ENCODE measurements at regions not wholly inside any gene's neighbourhood (a gene's known extent, or its start where the extent isn't known, plus 50 kb on each side); places are given as distances from the start of the nearest gene placed in this dataset.

DNA sequence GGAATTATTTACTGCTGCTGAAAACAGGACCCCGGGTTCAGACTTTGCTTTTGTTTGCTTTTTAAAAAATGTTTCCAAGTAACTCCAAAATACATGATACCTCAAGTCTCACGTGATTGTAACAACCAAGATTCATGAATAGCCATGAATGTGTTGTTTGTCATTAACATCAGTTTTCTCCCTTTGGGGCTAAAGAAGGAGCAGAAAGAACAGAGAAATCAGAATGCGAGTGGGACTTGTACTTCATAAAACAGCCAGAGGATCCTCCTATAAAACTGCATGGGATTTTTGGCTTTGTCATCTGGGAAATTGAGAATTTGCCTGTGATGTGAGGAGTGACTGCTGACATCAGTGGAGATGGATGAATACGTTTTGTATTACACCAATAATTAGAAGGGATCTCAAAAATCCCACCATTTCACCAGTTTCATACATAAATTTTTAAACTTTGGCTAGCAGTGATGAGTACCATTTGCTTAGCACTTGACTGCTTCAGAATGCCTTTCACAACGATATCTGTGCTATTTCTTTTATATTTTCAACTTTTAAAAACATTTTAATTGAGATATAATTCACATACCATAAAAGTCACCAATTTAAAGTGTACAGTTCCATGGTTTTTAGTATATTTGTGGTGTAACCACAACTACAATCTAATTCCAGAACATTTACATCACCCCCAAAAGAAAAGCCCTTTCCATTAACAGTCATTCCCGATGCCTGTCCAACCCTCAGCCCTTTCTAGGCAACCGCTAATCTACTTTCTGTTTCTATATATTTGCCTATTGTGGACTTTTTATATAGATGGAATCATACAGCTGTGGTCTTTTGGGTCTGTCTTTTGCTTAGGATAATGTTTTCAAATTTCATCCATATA lies 126.9 kb upstream of the ANKRD55 start:
- FAIRE-seq (no peak), DNase-seq (ENCODE audit: insufficient read length, low spot score) (no peak)
- TF ChIP-seq POLR2A (IDR thresholded peaks at IDR 0.05; ENCODE audit: low read depth, low read length) (no peak), PAX5 (IDR thresholded peaks at IDR 0.05; ENCODE audit: insufficient read depth, low read length, severe bottlenecking) (no peak), POU2F2 (IDR thresholded peaks at IDR 0.05; ENCODE audit: low read depth, low read length) (no peak), SPI1 (IDR thresholded peaks at IDR 0.05; ENCODE audit: low read depth, low read length) (no peak), POLR2AphosphoS5 (IDR thresholded peaks at IDR 0.05; ENCODE audit: low read depth, low read length) (no peak), TAF1 (IDR thresholded peaks at IDR 0.05; ENCODE audit: low read depth, low read length) (no peak)

DNA sequence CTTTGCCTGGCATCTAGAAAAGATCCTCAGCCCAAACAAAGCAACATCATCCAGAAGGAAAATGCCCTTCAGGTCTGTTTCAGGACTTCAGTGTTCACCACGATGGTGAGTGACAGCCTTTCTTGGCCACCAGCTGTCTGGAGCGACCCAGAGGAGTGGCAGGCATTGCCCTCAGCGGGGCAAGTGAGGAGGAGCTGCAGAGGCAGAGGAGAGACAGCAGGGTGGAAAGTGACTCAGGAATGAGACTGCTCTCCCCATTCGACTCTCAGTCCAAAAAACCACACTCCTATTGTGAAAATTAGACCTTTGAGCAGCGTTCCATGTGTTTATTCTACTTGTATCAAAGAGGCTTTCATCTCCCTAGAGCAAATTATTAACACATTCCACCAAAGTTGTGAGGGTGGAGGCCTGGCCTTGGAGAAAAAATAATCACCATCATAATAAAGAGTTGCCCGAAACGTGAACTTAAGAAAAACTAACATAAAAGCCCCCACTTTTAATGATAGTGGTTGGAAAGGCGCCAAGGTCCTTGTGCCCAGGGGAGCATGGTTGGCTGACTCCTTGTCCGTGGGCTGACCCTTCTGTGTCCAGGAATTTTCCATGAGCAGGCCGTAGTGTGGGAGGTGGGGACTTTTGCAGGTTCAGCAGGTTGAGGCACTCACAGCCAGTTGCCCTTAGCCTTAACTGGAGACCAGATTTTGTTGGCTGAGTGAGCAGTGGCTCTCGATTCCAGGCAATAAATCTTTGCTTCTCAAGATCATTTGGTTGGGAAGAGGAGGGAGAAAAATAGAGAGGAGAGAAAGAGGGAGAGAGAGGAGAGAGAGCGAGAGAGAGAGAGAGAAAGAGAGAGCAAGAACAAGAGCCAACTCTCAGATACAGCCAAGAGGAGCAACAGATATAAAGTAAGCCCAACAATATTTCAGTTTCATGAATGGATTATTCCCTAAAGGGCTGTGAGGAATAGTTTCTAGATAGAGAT lies 125.9 kb upstream of the ANKRD55 start:
- no peak for FAIRE-seq
- TF ChIP-seq POU2F2 (IDR thresholded peaks at IDR 0.05; ENCODE audit: low read depth, low read length): no peak
- TF ChIP-seq TAF1 (IDR thresholded peaks at IDR 0.05; ENCODE audit: low read depth, low read length): no peak
- no peak for TF ChIP-seq PAX5 (IDR thresholded peaks at IDR 0.05; ENCODE audit: insufficient read depth, low read length, severe bottlenecking)

DNA sequence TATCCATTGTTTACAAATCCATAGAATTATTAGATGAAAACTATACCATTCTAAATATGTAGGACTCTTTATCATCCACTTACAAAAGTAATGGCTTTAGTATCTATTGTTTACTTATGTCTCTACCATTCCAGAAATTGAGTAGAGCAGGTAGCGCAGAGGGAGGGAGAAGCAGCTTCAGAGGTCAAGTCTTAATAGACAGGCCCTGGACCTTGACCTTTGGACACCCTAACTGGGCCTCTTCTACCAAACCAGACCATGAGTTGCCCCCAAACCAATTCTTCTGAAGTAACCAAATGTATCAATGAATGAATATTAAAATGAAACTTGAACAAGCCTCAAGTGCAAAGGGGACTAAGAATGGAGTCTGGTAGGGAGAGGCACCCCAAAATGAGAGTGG lies 124.9 kb upstream of the ANKRD55 start:
- FAIRE-seq (no peak), DNase-seq (ENCODE audit: insufficient read length, low spot score) (no peak)
- no peak for TF ChIP-seq TAF1 (IDR thresholded peaks at IDR 0.05; ENCODE audit: low read depth, low read length)
- no peak for TF ChIP-seq PAX5 (IDR thresholded peaks at IDR 0.05; ENCODE audit: insufficient read depth, low read length, severe bottlenecking)
- TF ChIP-seq POU2F2 (IDR thresholded peaks at IDR 0.05; ENCODE audit: low read depth, low read length): no peak
- no peak for TF ChIP-seq POLR2A (IDR thresholded peaks at IDR 0.05; ENCODE audit: low read depth, low read length)
- TF ChIP-seq POLR2AphosphoS5 (IDR thresholded peaks at IDR 0.05; ENCODE audit: low read depth, low read length): no peak
- TF ChIP-seq SPI1 (IDR thresholded peaks at IDR 0.05; ENCODE audit: low read depth, low read length): no peak

More for the DNA sequence above, 125.9 kb upstream of the ANKRD55 start:
- no peak for DNase-seq (ENCODE audit: insufficient read length, low spot score)

DNA sequence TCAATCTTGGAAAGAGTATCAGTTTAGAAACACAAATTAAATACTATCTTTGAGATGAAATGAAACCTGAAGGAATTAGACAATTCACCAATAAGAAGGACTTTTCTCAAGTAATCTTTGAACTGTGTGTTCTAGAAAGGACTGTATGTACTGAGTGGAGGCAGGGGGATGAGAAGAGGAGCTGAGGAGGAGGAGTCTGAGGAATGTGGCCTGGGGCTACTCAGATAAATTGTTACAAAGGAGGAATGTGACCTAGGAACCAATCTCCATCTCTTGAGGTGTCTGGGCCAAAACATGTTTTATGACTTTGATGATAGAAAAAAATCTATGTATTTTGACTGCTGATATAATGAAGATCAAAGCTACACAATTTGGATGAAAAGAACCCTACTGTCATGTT lies 124.3 kb upstream of the ANKRD55 start:
- TF ChIP-seq TAF1 (IDR thresholded peaks at IDR 0.05; ENCODE audit: low read depth, low read length): no peak
- no peak for TF ChIP-seq POLR2AphosphoS5 (IDR thresholded peaks at IDR 0.05; ENCODE audit: low read depth, low read length)
- no peak for TF ChIP-seq PAX5 (IDR thresholded peaks at IDR 0.05; ENCODE audit: insufficient read depth, low read length, severe bottlenecking)
- TF ChIP-seq POLR2A (IDR thresholded peaks at IDR 0.05; ENCODE audit: low read depth, low read length): no peak
- TF ChIP-seq POU2F2 (IDR thresholded peaks at IDR 0.05; ENCODE audit: low read depth, low read length): no peak
- TF ChIP-seq SPI1 (IDR thresholded peaks at IDR 0.05; ENCODE audit: low read depth, low read length): no peak
- FAIRE-seq (no peak), DNase-seq (ENCODE audit: insufficient read length, low spot score) (no peak)

DNA sequence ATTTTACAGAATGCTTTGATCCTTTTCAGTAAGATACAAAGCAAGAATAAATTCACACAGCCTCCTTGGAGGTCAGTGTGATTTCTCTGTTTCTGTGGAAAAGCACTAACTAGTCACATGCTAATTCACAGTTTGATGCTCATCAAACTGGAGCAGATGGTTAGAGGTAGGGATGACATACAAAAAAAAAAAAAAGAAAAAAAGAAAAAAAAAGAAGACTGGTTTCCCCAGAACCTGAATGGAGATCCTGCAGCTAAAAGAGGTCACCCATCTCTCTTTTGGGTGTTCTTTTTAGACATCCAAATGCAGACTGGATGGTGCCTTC lies 123.7 kb upstream of the ANKRD55 start:
- no peak for FAIRE-seq
- TF ChIP-seq POLR2AphosphoS5 (IDR thresholded peaks at IDR 0.05; ENCODE audit: low read depth, low read length): no peak
- TF ChIP-seq PAX5 (IDR thresholded peaks at IDR 0.05; ENCODE audit: insufficient read depth, low read length, severe bottlenecking): no peak
- no peak for TF ChIP-seq POLR2A (IDR thresholded peaks at IDR 0.05; ENCODE audit: low read depth, low read length)
- TF ChIP-seq SPI1 (IDR thresholded peaks at IDR 0.05; ENCODE audit: low read depth, low read length): no peak
- no peak for TF ChIP-seq POU2F2 (IDR thresholded peaks at IDR 0.05; ENCODE audit: low read depth, low read length)
- TF ChIP-seq TAF1 (IDR thresholded peaks at IDR 0.05; ENCODE audit: low read depth, low read length): no peak
- DNase-seq (ENCODE audit: insufficient read length, low spot score): no peak

DNA sequence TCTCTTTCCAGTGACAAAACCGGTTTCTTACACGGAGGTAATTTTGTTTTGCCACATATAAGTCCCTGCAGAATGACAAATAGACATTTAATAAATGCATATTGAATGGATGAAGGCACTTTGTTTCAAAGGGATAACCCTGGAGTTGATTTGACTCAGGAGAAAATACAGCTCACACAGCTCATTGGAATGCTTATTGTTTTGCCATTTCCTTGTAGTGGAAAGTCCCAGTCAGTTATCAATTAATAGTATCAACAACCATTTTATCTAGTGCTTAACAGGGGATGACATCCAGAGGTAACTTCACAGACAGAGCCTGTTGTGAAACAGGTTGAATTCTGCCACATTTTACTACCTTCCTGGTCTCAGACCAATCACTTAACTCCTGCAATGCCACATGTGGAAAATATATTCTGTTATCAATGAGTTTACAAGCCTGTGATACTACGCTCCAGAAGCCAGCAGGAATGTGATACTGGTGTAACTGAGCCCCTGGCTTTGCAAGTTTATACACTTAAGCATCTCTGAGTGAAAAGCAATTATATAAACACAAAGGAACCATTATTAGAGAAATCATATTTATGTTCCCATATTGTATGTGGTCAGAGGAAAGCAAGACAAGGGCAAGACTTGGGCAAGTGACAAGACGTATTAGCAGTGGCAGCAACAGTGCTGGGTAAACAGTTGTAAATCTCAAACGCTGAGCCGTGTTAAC lies 123.1 kb upstream of the ANKRD55 start:
- no peak for FAIRE-seq
- TF ChIP-seq TAF1 (IDR thresholded peaks at IDR 0.05; ENCODE audit: low read depth, low read length) (no peak), POU2F2 (IDR thresholded peaks at IDR 0.05; ENCODE audit: low read depth, low read length) (no peak), POLR2AphosphoS5 (IDR thresholded peaks at IDR 0.05; ENCODE audit: low read depth, low read length) (no peak), PAX5 (IDR thresholded peaks at IDR 0.05; ENCODE audit: insufficient read depth, low read length, severe bottlenecking) (no peak), POLR2A (IDR thresholded peaks at IDR 0.05; ENCODE audit: low read depth, low read length) (no peak), SPI1 (IDR thresholded peaks at IDR 0.05; ENCODE audit: low read depth, low read length) (no peak)
- DNase-seq (ENCODE audit: insufficient read length, low spot score): no peak

DNA sequence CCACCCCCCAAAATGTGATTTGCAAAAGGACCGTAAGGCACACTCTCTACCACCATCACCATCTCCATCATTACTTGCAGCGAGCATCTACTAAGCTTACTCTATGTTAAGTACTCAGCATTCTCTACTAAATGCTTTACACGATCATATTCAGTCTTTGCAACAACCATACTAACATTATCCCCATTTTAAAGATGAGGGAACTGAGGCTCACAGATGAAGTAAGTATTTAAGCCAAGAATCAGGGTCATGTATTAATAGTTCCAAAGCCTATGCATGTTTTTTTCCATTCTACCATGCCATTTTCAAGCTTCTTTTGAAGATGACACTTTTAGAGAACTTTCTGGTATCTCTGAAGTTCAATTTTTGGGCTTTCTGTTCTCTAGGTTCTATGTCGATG lies 121.7 kb upstream of the ANKRD55 start:
- TF ChIP-seq TAF1 (IDR thresholded peaks at IDR 0.05; ENCODE audit: low read depth, low read length) (no peak), SPI1 (IDR thresholded peaks at IDR 0.05; ENCODE audit: low read depth, low read length) (no peak)
- no peak for DNase-seq (ENCODE audit: insufficient read length, low spot score)
- FAIRE-seq: no peak

DNA sequence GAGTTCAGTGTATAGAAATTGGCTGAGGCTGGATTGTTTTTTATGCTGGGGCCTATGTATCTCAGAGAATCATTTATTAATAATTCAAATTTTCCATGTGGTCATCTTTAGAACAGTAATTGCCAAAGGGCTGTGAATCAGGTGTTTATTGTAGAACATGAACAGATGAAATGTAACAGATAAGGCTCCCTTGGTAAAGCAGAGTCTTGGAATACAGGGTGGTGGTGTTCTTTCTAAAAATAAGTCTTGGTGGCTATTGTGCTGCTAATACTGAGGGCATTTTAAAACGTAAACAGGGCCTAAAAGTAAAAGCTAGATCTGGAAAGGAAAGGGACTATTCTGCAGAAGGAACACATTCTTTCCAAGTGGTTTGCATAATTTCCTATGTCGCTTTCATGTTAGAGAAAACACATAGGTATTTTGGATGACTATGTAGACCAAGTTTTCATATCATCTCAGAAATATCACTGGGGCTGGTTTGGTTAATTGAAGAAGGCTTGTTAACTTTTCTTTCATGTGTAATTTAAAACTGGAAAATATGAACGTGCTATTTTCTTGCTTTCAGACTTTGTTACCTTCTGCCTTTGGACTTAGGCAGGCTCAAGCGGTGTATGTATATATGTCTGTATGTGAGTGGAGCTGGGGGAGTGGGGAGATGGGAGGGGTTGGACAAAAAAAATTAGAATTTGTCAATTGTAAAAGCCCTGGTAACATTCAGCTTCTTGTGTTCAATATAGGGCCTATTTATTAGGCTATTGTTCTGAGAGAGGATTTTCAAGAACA lies 119.9 kb upstream of the ANKRD55 start:
- TF ChIP-seq PAX5 (IDR thresholded peaks at IDR 0.05; ENCODE audit: insufficient read depth, low read length, severe bottlenecking): no peak
- TF ChIP-seq TAF1 (IDR thresholded peaks at IDR 0.05; ENCODE audit: low read depth, low read length): no peak
- no peak for TF ChIP-seq POLR2AphosphoS5 (IDR thresholded peaks at IDR 0.05; ENCODE audit: low read depth, low read length)
- TF ChIP-seq POU2F2 (IDR thresholded peaks at IDR 0.05; ENCODE audit: low read depth, low read length): no peak
- no peak for TF ChIP-seq SPI1 (IDR thresholded peaks at IDR 0.05; ENCODE audit: low read depth, low read length)
- TF ChIP-seq POLR2A (IDR thresholded peaks at IDR 0.05; ENCODE audit: low read depth, low read length): no peak
- FAIRE-seq: no peak
- no peak for DNase-seq (ENCODE audit: insufficient read length, low spot score)

Data from GM12891 (cell line).